Transverse colon (tissue), 3 donors: ENCODE measurements at regions not wholly inside any gene's neighbourhood (a gene's known extent, or its start where the extent isn't known, plus 50 kb on each side); places are given as distances from the start of the nearest gene placed in this dataset.

Experiments used
- EP300 ChIP-seq: sonication (generic); formaldehyde crosslinking; IDR thresholded peaks from one replicate; pipeline ENCODE4 v1.6.1; 2017; ENCODE audit warnings: antibody characterized with exemption, low read depth
- POLR2A ChIP-seq: fragments of 450-650 bp; IDR thresholded peaks from one replicate; pipeline ENCODE4 v1.6.1; 2016; ENCODE audit warnings: antibody characterized with exemption, mild to moderate bottlenecking, moderate library complexity
- TF ChIP-seq, protein P1 (sequence below), 5 experiments: fragments of 200-600 bp in 3 of 5; fragments of 450-650 bp in 2 of 5; sonication (generic) in 3 of 5; IDR thresholded peaks; 1 replicate in 2 of 5; 2 replicates in 3 of 5; pipeline ENCODE4 v1.5.1; 2016 to 2017; ENCODE audit warnings: antibody characterized with exemption in 5 of 5, inconsistent platforms in 3 of 5, mild to moderate bottlenecking in 2 of 5, moderate library complexity in 1 of 5

DNA sequence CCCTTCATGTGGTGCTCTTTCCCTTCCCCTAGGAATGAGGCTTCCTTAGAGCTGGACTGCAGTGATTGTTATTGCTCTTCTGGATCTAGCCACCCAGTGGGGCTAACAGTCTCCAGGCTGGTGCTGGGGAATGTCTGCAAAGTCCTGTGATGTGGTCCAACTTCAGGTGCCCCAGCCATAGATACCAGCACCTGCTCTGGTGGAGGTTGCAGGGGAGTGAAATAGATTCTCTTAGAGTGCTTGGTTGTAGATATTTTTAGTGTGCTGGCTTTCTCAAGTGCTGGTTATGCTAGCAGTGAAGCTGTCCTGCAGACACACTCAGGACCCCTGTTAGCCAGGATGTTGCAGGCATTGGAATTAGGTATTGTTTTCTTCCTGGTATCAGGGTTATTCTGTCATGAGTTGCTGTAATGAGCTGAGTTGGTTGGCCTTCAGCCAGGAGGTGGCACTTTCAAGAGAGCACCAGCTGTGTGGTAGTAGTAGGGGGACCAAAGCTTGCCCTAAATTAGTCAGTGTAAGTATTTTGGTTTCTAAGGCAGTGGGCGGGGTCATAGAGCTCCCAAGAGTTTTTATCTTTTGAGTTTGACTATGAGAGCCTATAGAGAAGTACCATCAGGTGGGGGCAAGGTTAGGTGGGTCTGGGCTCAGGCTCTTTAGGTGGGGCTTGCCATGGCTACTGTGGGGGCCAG is 317.5 kb upstream of the SGO1 start:
- TF ChIP-seq, protein P1, sequence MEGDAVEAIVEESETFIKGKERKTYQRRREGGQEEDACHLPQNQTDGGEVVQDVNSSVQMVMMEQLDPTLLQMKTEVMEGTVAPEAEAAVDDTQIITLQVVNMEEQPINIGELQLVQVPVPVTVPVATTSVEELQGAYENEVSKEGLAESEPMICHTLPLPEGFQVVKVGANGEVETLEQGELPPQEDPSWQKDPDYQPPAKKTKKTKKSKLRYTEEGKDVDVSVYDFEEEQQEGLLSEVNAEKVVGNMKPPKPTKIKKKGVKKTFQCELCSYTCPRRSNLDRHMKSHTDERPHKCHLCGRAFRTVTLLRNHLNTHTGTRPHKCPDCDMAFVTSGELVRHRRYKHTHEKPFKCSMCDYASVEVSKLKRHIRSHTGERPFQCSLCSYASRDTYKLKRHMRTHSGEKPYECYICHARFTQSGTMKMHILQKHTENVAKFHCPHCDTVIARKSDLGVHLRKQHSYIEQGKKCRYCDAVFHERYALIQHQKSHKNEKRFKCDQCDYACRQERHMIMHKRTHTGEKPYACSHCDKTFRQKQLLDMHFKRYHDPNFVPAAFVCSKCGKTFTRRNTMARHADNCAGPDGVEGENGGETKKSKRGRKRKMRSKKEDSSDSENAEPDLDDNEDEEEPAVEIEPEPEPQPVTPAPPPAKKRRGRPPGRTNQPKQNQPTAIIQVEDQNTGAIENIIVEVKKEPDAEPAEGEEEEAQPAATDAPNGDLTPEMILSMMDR (IDR thresholded peaks at IDR 0.05): no peak
- TF ChIP-seq EP300 (no peak), POLR2A (no peak)
